Neural progenitor cell (in vitro differentiated cells): ENCODE measurements at regions not wholly inside any gene's neighbourhood (a gene's known extent, or its start where the extent isn't known, plus 50 kb on each side); places are given as distances from the start of the nearest gene placed in this dataset.

ENCODE experiments used
- DNase-seq: peaks from one replicate; pipeline ENCODE4 v3.0.0-alpha.2; 2016; ENCODE audit warnings: low spot score
- H2AFZ ChIP-seq: fragments of 200-600 bp; sonication (generic); replicated peaks from 2 replicates; pipeline ENCODE4 v1.6.1; 2016; ENCODE audit warnings: antibody characterized with exemption
- H3F3A ChIP-seq: fragments of 200-600 bp; sonication (generic); 2 replicates; pipeline ENCODE4 v1.6.1; 2016; ENCODE audit warnings: antibody characterized with exemption, low read depth
- H3K27ac ChIP-seq: fragments of 200-600 bp; sonication (generic); 2 replicates; pipeline ENCODE4 v1.5.1; 2016; ENCODE audit warnings: mild to moderate bottlenecking
- H3K27me3 ChIP-seq: fragments of 200-600 bp; sonication (generic); 2 replicates; pipeline ENCODE4 v1.6.1; 2016; ENCODE audit warnings: mild to moderate bottlenecking, moderate library complexity
- H3K36me3 ChIP-seq: fragments of 200-600 bp; sonication (generic); 2 replicates; pipeline ENCODE4 v1.5.1; 2016
- H3K4me1 ChIP-seq: fragments of 200-600 bp; sonication (generic); 2 replicates; pipeline ENCODE4 v1.6.1; 2016; ENCODE audit warnings: mixed run types
- H3K4me2 ChIP-seq: fragments of 200-600 bp; sonication (generic); 2 replicates; pipeline ENCODE4 v1.6.1; 2016
- H3K4me3 ChIP-seq: fragments of 200-600 bp; sonication (generic); 2 replicates; pipeline ENCODE4 v1.5.1; 2016
- H3K79me2 ChIP-seq: fragments of 200-600 bp; sonication (generic); 2 replicates; pipeline ENCODE4 v1.6.1; 2016; ENCODE audit warnings: low read depth
- H3K9ac ChIP-seq: fragments of 200-600 bp; sonication (generic); 2 replicates; pipeline ENCODE4 v1.6.1; 2016
- H3K9me3 ChIP-seq: fragments of 200-600 bp; sonication (generic); 2 replicates; pipeline ENCODE4 v1.5.1; 2016; ENCODE audit warnings: low read depth
- H4K20me1 ChIP-seq: fragments of 200-600 bp; sonication (generic); 2 replicates; pipeline ENCODE4 v1.6.1; 2016; ENCODE audit warnings: low read depth
- H3K27ac Mint-ChIP-seq: 3 replicates; pipeline ENCODE4 v1.8.0; 2021; ENCODE audit warnings: mixed read lengths
- H3K27me3 Mint-ChIP-seq: 2 replicates; pipeline ENCODE4 v1.8.0; 2022; ENCODE audit warnings: low read depth, mild to moderate bottlenecking, inconsistent platforms, moderate library complexity, mixed read lengths; ENCODE audit not compliant: insufficient read depth
- H3K36me3 Mint-ChIP-seq: 3 replicates; pipeline ENCODE4 v1.8.0; 2021; ENCODE audit warnings: mixed read lengths
- H3K4me1 Mint-ChIP-seq: 3 replicates; pipeline ENCODE4 v1.8.0; 2021; ENCODE audit warnings: mixed read lengths
- H3K4me3 Mint-ChIP-seq: 3 replicates; pipeline ENCODE4 v1.8.0; 2021; ENCODE audit warnings: mild to moderate bottlenecking, moderate library complexity, mixed read lengths
- H3K9me3 Mint-ChIP-seq: 3 replicates; pipeline ENCODE4 v1.8.0; 2020; ENCODE audit warnings: mixed read lengths
- CTCF ChIP-seq: fragments of 200-600 bp; sonication (generic); IDR thresholded peaks from 2 replicates; pipeline ENCODE4 v1.5.1; 2017; ENCODE audit warnings: antibody characterized with exemption, mild to moderate bottlenecking
- EZH2 ChIP-seq: fragments of 200-600 bp; sonication (generic); IDR thresholded peaks from 2 replicates; pipeline ENCODE4 v1.6.1; 2017; ENCODE audit warnings: antibody characterized with exemption, mild to moderate bottlenecking, moderate library complexity
- EZH2phosphoT487 ChIP-seq: fragments of 200-600 bp; sonication (generic); IDR thresholded peaks from 2 replicates; pipeline ENCODE4 v1.6.1; 2017; ENCODE audit warnings: antibody characterized with exemption

- H3K4me2 ChIP-seq = no peak overlapping the region
- no peak overlapping the region for H3K4me3 ChIP-seq
- H3K79me2 ChIP-seq = no peaks in the 10 kb centered on the region
- TF ChIP-seq EZH2phosphoT487 = no peak
- no peak for TF ChIP-seq CTCF
- no peak for TF ChIP-seq EZH2
- Mint-ChIP-seq H3K36me3 (peaks cover 6% of the 10 kb centered on the region), H3K27me3 (no peaks in the 10 kb centered on the region), H3K4me1 (peaks cover 2% of the 10 kb centered on the region), H3K4me3 (no peak overlapping the region), H3K9me3 (peaks cover 7% of the 10 kb centered on the region), H3K27ac (no peak overlapping the region)
- no peaks in the 10 kb centered on the region for H3K27me3 ChIP-seq
- no peak for DNase-seq
- no peak overlapping the region for H2AFZ ChIP-seq
- no peaks in the 10 kb centered on the region for H3K36me3 ChIP-seq
- H3K27ac ChIP-seq = no peak overlapping the region
- no peak overlapping the region for H3K9ac ChIP-seq
- no peaks in the 10 kb centered on the region for H3F3A ChIP-seq
- no peaks in the 10 kb centered on the region for H3K9me3 ChIP-seq
- H4K20me1 ChIP-seq = no peaks in the 10 kb centered on the region
- no peaks in the 10 kb centered on the region for H3K4me1 ChIP-seq
These were observed 414.1 kb downstream of the STK39 start for GRCh38 chr2:167833294-167833693.

GRCh38 chr2:167832868-167833287 lies 414.5 kb downstream of the STK39 start:
- H3K4me1 ChIP-seq = no peaks in the 10 kb centered on the region
- H3K27ac ChIP-seq = no peak overlapping the region
- H3K4me3 ChIP-seq = no peak overlapping the region
- H3K79me2 ChIP-seq = no peaks in the 10 kb centered on the region
- H3K4me2 ChIP-seq = no peak overlapping the region
- H3F3A ChIP-seq = no peaks in the 10 kb centered on the region
- TF ChIP-seq EZH2phosphoT487 (no peak), CTCF (no peak), EZH2 (no peak)
- H3K27me3 Mint-ChIP-seq = no peaks in the 10 kb centered on the region
- H3K36me3 Mint-ChIP-seq = peaks cover 6% of the 10 kb centered on the region
- H3K9ac ChIP-seq = no peak overlapping the region
- no peak overlapping the region for H3K27ac Mint-ChIP-seq
- no peaks in the 10 kb centered on the region for H3K27me3 ChIP-seq
- H3K36me3 ChIP-seq = no peaks in the 10 kb centered on the region
- no peak for DNase-seq
- H3K4me1 Mint-ChIP-seq = peaks cover 2% of the 10 kb centered on the region
- no peak overlapping the region for H3K4me3 Mint-ChIP-seq
- no peaks in the 10 kb centered on the region for H3K9me3 ChIP-seq
- no peak overlapping the region for H2AFZ ChIP-seq
- no peaks in the 10 kb centered on the region for H4K20me1 ChIP-seq
- peaks cover 7% of the 10 kb centered on the region for H3K9me3 Mint-ChIP-seq

GRCh38 chr2:167827352-167828097 lies 419.9 kb downstream of the STK39 start:
- no peaks in the 10 kb centered on the region for H3K4me1 ChIP-seq
- H3F3A ChIP-seq = no peaks in the 10 kb centered on the region
- H3K4me3 ChIP-seq = no peak overlapping the region
- no peak for DNase-seq
- H2AFZ ChIP-seq = no peak overlapping the region
- TF ChIP-seq EZH2phosphoT487 (no peak), CTCF (no peak), EZH2 (no peak)
- H3K27ac ChIP-seq = no peak overlapping the region
- no peaks in the 10 kb centered on the region for H3K36me3 ChIP-seq
- no peaks in the 10 kb centered on the region for H3K9me3 Mint-ChIP-seq
- no peaks in the 10 kb centered on the region for H3K27me3 Mint-ChIP-seq
- no peak overlapping the region for H3K4me2 ChIP-seq
- H3K79me2 ChIP-seq = no peaks in the 10 kb centered on the region
- no peak overlapping the region for H3K9ac ChIP-seq
- H3K4me3 Mint-ChIP-seq = no peak overlapping the region
- H3K36me3 Mint-ChIP-seq = peaks cover 3% of the 10 kb centered on the region
- H3K27ac Mint-ChIP-seq = no peak overlapping the region
- no peaks in the 10 kb centered on the region for H4K20me1 ChIP-seq
- H3K4me1 Mint-ChIP-seq = no peaks in the 10 kb centered on the region
- H3K27me3 ChIP-seq = no peaks in the 10 kb centered on the region
- H3K9me3 ChIP-seq = no peaks in the 10 kb centered on the region
